Fibroblast of mammary gland (primary cell): ENCODE measurements at regions not wholly inside any gene's neighbourhood (a gene's known extent, or its start where the extent isn't known, plus 50 kb on each side); places are given as distances from the start of the nearest gene placed in this dataset.

Experiments used
- DNase-seq: peaks from one replicate; pipeline ENCODE4 v3.0.0-alpha.2; 2010; ENCODE audit warnings: low read depth
- H3K4me3 ChIP-seq: 2 replicates; pipeline ENCODE4 v1.5.1; 2011; ENCODE audit warnings: low read depth, mild to moderate bottlenecking, low read length, moderate library complexity; ENCODE audit not compliant: control insufficient read depth
- CTCF ChIP-seq: conservative IDR thresholded peaks from 2 replicates; pipeline ENCODE4 v1.5.1; 2011; ENCODE audit warnings: low read depth, low read length, inconsistent platforms; ENCODE audit not compliant: control insufficient read depth, insufficient read depth

DNA sequence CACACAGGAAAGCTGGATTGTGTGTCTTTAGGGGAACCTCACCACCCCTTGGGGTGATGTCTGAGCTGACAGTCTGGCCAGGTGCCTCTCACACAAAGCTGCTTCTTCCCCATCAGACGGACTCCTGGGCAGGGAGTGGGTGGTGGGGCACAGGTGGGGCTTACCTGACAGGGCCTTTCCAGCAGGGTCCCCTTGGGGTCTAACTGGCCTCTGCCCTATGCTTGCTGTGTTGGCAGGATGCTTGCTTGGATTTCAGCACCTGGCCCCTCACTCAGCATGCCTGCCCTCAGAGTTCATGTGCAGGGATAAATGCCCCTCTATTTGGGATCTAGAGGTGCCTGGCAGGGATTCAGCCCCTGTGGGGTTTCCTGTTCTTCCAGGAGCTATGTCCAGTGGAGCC lies 496.9 kb upstream of the ZMIZ1 start:
- no peak overlapping the region for H3K4me3 ChIP-seq
- DNase-seq = no peak
- no peak for TF ChIP-seq CTCF

DNA sequence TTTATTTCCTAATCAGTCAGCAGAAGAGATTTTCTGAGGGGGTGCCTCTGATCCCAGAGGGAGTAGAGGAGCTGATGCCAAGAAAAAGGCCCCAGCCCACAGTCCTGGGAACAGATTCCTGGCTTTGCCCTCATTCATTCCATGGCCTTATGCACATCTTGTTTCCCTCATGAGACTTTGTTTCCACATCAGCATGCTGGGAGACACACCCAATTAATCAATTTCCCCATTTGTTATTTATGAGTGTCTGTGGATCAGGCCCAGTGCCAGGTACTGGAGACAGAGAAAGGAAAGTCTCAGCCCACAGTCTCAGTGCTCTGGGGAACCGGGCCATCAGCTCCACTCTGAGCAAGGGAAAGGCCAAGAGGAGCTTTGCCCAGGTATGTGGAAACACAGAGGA lies 496.2 kb upstream of the ZMIZ1 start:
- no peak for TF ChIP-seq CTCF
- DNase-seq = peak; percentile 51
- no peak overlapping the region for H3K4me3 ChIP-seq

GRCh38 chr10:78574547-78574946 lies 494.2 kb upstream of the ZMIZ1 start:
- H3K4me3 ChIP-seq = no peak overlapping the region
- no peak for DNase-seq
- TF ChIP-seq CTCF = no peak

GRCh38 chr10:78575400-78575799 lies 493.4 kb upstream of the ZMIZ1 start:
- no peak for TF ChIP-seq CTCF
- no peak overlapping the region for H3K4me3 ChIP-seq
- DNase-seq = no peak

DNA sequence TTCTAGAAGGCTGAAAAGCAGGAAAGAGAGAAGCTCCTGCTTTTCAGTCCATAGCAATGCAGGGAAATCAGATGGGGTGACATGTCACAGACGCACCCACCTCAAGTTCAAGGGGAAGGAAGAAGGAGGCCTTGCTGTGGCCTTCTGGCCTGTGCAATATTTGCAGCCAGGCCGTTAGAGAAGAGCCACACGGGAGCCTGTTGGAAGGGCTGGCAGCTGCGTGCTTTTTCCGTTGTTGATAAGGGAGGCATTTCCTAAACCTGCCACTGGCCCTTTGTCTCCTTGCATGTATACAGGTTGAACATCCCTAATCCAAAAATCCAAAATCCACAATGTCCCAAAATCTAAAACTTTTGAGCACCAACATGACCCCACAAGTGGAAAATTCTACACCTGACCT lies 492.5 kb upstream of the ZMIZ1 start:
- no peak overlapping the region for H3K4me3 ChIP-seq
- TF ChIP-seq CTCF = no peak
- DNase-seq = no peak

- no peak overlapping the region for H3K4me3 ChIP-seq
- no peak for DNase-seq
Measured at GRCh38 chr10:78577712-78578111, 491.1 kb upstream of the ZMIZ1 start.

More at GRCh38 chr10:78577712-78578111, 491.1 kb upstream of the ZMIZ1 start:
- TF ChIP-seq CTCF = no peak
